ENCODE measurements at regions not wholly inside any gene's neighbourhood (a gene's known extent, or its start where the extent isn't known, plus 50 kb on each side); places are given as distances from the start of the nearest gene placed in this dataset.

- no peak for TF ChIP-seq ZFP30 (CRISPR knock-in tag; IDR thresholded peaks at IDR 0.05)
- TF ChIP-seq ISL1 (CRISPR knock-in tag; IDR thresholded peaks at IDR 0.05) = no peak
- TF ChIP-seq ESRRG (CRISPR knock-in tag; IDR thresholded peaks at IDR 0.05) = no peak
- no peak for TF ChIP-seq TSHZ2 (CRISPR knock-in tag; IDR thresholded peaks at IDR 0.05)
- no peak for TF ChIP-seq ZNF70 (CRISPR knock-in tag; IDR thresholded peaks at IDR 0.05)
- no peak for TF ChIP-seq TCF4 (CRISPR knock-in tag; IDR thresholded peaks at IDR 0.05; ENCODE audit: borderline replicate concordance)
- TF ChIP-seq CREB5 (CRISPR knock-in tag; IDR thresholded peaks at IDR 0.05; ENCODE audit: low read depth) = no peak
- TF ChIP-seq ARNTL (CRISPR knock-in tag; IDR thresholded peaks at IDR 0.05; ENCODE audit: borderline replicate concordance, low read depth) = no peak
- no peak for ATAC-seq
These were observed 948.8 kb downstream of the GRM8 start for GRCh38 chr7:126303926-126304325.

DNA sequence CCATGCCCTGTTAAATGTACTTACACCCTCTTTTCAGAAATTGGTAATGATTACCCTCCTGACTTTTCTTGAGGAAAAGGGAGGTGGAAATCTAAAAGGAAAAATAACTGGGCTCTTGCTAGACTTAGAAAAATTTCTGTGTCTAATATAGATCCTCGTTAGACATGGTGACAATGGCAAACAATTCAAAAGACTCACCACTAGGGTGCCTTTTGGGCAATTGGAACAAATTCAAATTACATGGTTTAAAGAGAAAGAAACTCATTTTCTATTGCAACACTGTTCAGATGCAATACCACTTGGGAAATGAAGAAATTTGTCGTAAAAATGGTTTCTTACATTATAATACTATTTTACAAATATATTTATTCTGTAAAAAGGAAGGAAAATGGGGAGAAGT lies 950.1 kb downstream of the GRM8 start:
- ATAC-seq = no peak

DNA sequence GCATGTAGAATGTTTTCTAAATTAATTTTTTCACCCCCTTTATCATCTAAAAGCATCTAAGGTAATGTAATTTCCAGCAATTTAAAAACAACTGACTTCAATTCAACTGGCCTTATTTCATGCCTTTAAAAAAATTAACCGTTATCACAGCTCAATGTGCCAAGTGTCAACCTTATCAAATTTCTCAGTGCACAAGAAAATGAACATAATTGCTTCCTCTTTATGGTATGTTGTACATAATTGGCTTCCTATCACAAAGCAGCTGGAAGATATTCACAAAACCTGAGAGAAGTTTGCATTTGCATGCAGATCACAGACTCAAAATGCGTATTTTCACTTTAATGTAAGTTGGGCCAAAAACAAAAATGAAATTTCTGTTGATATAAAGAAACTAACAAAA lies 966.4 kb downstream of the GRM8 start:
- TF ChIP-seq, protein P1, sequence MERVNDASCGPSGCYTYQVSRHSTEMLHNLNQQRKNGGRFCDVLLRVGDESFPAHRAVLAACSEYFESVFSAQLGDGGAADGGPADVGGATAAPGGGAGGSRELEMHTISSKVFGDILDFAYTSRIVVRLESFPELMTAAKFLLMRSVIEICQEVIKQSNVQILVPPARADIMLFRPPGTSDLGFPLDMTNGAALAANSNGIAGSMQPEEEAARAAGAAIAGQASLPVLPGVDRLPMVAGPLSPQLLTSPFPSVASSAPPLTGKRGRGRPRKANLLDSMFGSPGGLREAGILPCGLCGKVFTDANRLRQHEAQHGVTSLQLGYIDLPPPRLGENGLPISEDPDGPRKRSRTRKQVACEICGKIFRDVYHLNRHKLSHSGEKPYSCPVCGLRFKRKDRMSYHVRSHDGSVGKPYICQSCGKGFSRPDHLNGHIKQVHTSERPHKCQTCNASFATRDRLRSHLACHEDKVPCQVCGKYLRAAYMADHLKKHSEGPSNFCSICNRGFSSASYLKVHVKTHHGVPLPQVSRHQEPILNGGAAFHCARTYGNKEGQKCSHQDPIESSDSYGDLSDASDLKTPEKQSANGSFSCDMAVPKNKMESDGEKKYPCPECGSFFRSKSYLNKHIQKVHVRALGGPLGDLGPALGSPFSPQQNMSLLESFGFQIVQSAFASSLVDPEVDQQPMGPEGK (CRISPR knock-in tag; IDR thresholded peaks at IDR 0.05; ENCODE audit: borderline replicate concordance) = no peak
- TF ChIP-seq, protein P2, sequence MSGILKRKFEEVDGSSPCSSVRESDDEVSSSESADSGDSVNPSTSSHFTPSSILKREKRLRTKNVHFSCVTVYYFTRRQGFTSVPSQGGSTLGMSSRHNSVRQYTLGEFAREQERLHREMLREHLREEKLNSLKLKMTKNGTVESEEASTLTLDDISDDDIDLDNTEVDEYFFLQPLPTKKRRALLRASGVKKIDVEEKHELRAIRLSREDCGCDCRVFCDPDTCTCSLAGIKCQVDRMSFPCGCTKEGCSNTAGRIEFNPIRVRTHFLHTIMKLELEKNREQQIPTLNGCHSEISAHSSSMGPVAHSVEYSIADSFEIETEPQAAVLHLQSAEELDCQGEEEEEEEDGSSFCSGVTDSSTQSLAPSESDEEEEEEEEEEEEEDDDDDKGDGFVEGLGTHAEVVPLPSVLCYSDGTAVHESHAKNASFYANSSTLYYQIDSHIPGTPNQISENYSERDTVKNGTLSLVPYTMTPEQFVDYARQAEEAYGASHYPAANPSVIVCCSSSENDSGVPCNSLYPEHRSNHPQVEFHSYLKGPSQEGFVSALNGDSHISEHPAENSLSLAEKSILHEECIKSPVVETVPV (CRISPR knock-in tag; IDR thresholded peaks at IDR 0.05) = no peak
- no peak for TF ChIP-seq GLIS3 (CRISPR knock-in tag; IDR thresholded peaks at IDR 0.05)
- ATAC-seq = no peak

More for the DNA sequence above, 950.1 kb downstream of the GRM8 start:
- TF ChIP-seq TCF4 (CRISPR knock-in tag; IDR thresholded peaks at IDR 0.05; ENCODE audit: borderline replicate concordance) = no peak

GRCh38 chr7:126236261-126236660 lies 1016.5 kb downstream of the GRM8 start:
- TF ChIP-seq, protein P2 (CRISPR knock-in tag; IDR thresholded peaks at IDR 0.05) = no peak
- TF ChIP-seq BACH2 (CRISPR knock-in tag; IDR thresholded peaks at IDR 0.05; ENCODE audit: borderline replicate concordance) = no peak
- no peak for TF ChIP-seq ZC3H10 (CRISPR knock-in tag; IDR thresholded peaks at IDR 0.05)
- TF ChIP-seq CREB5 (CRISPR knock-in tag; IDR thresholded peaks at IDR 0.05; ENCODE audit: low read depth) = no peak
- TF ChIP-seq TCF4 (CRISPR knock-in tag; IDR thresholded peaks at IDR 0.05; ENCODE audit: borderline replicate concordance) = no peak
- no peak for TF ChIP-seq RARB (CRISPR knock-in tag; IDR thresholded peaks at IDR 0.05)
- no peak for TF ChIP-seq SNAI2 (CRISPR knock-in tag; IDR thresholded peaks at IDR 0.05)
- TF ChIP-seq ZNF565 (CRISPR knock-in tag; conservative IDR thresholded peaks at IDR 0.05; ENCODE audit: low read depth) = no peak
- TF ChIP-seq POU6F1 (CRISPR knock-in tag; IDR thresholded peaks at IDR 0.05; ENCODE audit: borderline replicate concordance, low read depth) = no peak
- no peak for TF ChIP-seq ESRRG (CRISPR knock-in tag; IDR thresholded peaks at IDR 0.05)
- TF ChIP-seq ZFP3 (CRISPR knock-in tag; IDR thresholded peaks at IDR 0.05) = no peak
- no peak for TF ChIP-seq CSDC2 (CRISPR knock-in tag; IDR thresholded peaks at IDR 0.05)
- no peak for ATAC-seq
